ENCODE measurements at regions not wholly inside any gene's neighbourhood (a gene's known extent, or its start where the extent isn't known, plus 50 kb on each side); places are given as distances from the start of the nearest gene placed in this dataset.

DNA sequence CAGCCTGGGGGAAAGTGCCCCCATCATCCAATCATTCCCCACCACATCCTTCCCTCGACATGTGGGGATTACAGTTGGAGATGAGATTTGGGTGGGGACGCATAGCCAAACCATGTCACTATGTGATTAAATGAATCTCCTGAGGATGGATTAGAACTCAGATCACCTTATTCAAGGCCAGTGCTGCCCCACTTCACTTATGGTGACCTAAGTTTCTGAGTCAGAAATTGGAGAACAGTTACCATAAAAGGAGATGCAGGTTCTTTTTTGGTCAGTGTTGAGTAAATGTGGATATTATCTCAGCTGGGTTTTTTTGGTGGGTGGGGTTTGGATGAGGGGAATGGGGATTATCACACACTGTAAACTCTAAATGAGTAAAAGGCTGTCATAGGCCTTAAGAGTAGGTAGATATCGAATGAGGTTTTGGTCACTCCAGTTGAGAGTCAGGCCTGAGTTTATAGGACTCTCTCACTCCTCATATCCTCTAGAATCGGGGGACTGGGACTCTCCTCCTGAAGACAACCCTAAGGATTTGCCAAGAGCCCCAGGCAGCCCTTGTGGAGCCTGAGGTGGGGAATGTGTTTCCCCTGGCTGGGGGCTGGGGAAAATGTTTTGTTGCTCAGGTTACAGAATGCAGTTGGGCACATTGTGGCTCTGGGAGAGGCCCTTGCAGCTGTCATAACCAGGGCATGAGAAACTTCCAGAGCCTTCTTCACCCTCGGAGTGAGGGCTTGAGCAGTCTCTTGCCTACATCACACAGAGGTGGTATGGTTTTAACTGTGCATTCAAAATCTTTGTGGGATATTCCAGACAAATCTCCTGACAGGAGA is 213.0 kb downstream of the BAMBI start:
- Histone ChIP-seq H2AFZ (ENCODE audit: low read depth, low read length, poor library complexity, severe bottlenecking) (no peak overlapping the region), H3K79me2 (ENCODE audit: insufficient read depth, low read length) (no peaks in the 10 kb centered on the region), H3K27ac (ENCODE audit: low read depth, low read length) (no peak overlapping the region), H3K4me3 (replicated peaks in 1 of 2; ENCODE audit: low read depth in 1 of 2, low read length in 2 of 2) (no peak overlapping the region), H3K27me3 (ENCODE audit: insufficient read depth, low read length) (no peaks in the 10 kb centered on the region), H3K9ac (ENCODE audit: low read length) (no peak overlapping the region), H3K9me2 (ENCODE audit: insufficient read depth) (no peaks in the 10 kb centered on the region), H4K20me1 (ENCODE audit: insufficient read depth) (no peaks in the 10 kb centered on the region), H3K9me3 (ENCODE audit: control insufficient read depth in 1 of 2, insufficient read depth in 1 of 2, low read depth in 1 of 2, low read length in 2 of 2) (no peaks in the 10 kb centered on the region), H3K4me2 (ENCODE audit: low read length) (no peak overlapping the region), H3K4me1 (ENCODE audit: control insufficient read depth in 1 of 2, insufficient read depth in 2 of 2, low read length in 2 of 2) (peaks cover 0 to 4% of the 10 kb centered on the region in 2 experiments; a peak in 1 of 4 replicates), H3K36me3 (ENCODE audit: control insufficient read depth in 1 of 2, insufficient read depth in 2 of 2, low read length in 2 of 2) (no peaks in the 10 kb centered on the region)
- intact Hi-C loops (cut with micrococcal nuclease) = no loop called here
- ATAC-seq = no peak
- POLR2A ChIA-PET = no interaction called here
- no peak for DNase-seq (ENCODE audit: low read depth, low spot score)
- CTCF ChIA-PET = no interaction called here
- RAD21 ChIA-PET (ENCODE audit: low non-redundant PET in 1 of 2, low total read pairs in 2 of 2, uncharacterized antibody in 2 of 2, unreplicated experiment in 2 of 2) = no interaction called here
- TF ChIP-seq POLR2AphosphoS5 (IDR thresholded peaks at IDR 0.05; ENCODE audit: low read depth, low read length) (no peak), YY1 (IDR thresholded peaks at IDR 0.05; ENCODE audit: extremely low read depth, insufficient replicate concordance, low read depth, low read length) (no peak), JUND (IDR thresholded peaks at IDR 0.05) (no peak), FOSL1 (IDR thresholded peaks at IDR 0.05; ENCODE audit: low read depth) (no peak), SIN3A (IDR thresholded peaks at IDR 0.05; ENCODE audit: low read depth) (no peak), ATF3 (IDR thresholded peaks at IDR 0.05) (no peak), CBX3 (IDR thresholded peaks at IDR 0.05; ENCODE audit: low read depth) (no peak), RAD21 (IDR thresholded peaks at IDR 0.05; ENCODE audit: low read depth) (no peak), POLR2A (IDR thresholded peaks at IDR 0.05; ENCODE audit: borderline replicate concordance, extremely low read depth, insufficient read depth, insufficient read length) (no peak), ZNF274 (IDR thresholded peaks at IDR 0.05; ENCODE audit: low read depth, low read length) (no peak), EZH2 (IDR thresholded peaks at IDR 0.05) (no peak), ZFX (IDR thresholded peaks at IDR 0.05) (no peak), ELF1 (IDR thresholded peaks at IDR 0.05; ENCODE audit: borderline replicate concordance, low read depth) (no peak), SRF (IDR thresholded peaks at IDR 0.05; ENCODE audit: low read depth) (no peak), SP1 (IDR thresholded peaks at IDR 0.05; ENCODE audit: low read depth) (no peak)
- TF ChIP-seq, protein P1, sequence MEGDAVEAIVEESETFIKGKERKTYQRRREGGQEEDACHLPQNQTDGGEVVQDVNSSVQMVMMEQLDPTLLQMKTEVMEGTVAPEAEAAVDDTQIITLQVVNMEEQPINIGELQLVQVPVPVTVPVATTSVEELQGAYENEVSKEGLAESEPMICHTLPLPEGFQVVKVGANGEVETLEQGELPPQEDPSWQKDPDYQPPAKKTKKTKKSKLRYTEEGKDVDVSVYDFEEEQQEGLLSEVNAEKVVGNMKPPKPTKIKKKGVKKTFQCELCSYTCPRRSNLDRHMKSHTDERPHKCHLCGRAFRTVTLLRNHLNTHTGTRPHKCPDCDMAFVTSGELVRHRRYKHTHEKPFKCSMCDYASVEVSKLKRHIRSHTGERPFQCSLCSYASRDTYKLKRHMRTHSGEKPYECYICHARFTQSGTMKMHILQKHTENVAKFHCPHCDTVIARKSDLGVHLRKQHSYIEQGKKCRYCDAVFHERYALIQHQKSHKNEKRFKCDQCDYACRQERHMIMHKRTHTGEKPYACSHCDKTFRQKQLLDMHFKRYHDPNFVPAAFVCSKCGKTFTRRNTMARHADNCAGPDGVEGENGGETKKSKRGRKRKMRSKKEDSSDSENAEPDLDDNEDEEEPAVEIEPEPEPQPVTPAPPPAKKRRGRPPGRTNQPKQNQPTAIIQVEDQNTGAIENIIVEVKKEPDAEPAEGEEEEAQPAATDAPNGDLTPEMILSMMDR (IDR thresholded peaks at IDR 0.05 in 2 of 3, conservative IDR thresholded peaks at IDR 0.05 in 1 of 3; ENCODE audit: borderline replicate concordance in 1 of 3, insufficient read depth in 1 of 3, low read depth in 2 of 3, low read length in 2 of 3) = no peak
- TF ChIP-seq, protein P2, sequence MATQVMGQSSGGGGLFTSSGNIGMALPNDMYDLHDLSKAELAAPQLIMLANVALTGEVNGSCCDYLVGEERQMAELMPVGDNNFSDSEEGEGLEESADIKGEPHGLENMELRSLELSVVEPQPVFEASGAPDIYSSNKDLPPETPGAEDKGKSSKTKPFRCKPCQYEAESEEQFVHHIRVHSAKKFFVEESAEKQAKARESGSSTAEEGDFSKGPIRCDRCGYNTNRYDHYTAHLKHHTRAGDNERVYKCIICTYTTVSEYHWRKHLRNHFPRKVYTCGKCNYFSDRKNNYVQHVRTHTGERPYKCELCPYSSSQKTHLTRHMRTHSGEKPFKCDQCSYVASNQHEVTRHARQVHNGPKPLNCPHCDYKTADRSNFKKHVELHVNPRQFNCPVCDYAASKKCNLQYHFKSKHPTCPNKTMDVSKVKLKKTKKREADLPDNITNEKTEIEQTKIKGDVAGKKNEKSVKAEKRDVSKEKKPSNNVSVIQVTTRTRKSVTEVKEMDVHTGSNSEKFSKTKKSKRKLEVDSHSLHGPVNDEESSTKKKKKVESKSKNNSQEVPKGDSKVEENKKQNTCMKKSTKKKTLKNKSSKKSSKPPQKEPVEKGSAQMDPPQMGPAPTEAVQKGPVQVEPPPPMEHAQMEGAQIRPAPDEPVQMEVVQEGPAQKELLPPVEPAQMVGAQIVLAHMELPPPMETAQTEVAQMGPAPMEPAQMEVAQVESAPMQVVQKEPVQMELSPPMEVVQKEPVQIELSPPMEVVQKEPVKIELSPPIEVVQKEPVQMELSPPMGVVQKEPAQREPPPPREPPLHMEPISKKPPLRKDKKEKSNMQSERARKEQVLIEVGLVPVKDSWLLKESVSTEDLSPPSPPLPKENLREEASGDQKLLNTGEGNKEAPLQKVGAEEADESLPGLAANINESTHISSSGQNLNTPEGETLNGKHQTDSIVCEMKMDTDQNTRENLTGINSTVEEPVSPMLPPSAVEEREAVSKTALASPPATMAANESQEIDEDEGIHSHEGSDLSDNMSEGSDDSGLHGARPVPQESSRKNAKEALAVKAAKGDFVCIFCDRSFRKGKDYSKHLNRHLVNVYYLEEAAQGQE (IDR thresholded peaks at IDR 0.05; ENCODE audit: low read depth) = no peak
- BruUV-seq (replicated peaks) = no TSS peak

All from HCT116 (cell line).